Activated CD4-positive, alpha-beta T cell treated with anti-CD3 and anti-CD28 coated beads, Interleukin-2, amount 10 ng/mL, durations not matched to agents 7 days and 5 days (primary cell): ENCODE measurements at regions not wholly inside any gene's neighbourhood (a gene's known extent, or its start where the extent isn't known, plus 50 kb on each side); places are given as distances from the start of the nearest gene placed in this dataset.

Source experiments
- CTCF ChIA-PET: fragments of 350-600 bp; sonication (Branson Sonifier 250); formaldehyde crosslinking; loops from one replicate; lab custom pipeline; 2021; ENCODE audit warnings: antibody characterized with exemption; lab: Charles Lee
- POLR2A ChIA-PET: fragments of 350-600 bp; sonication (Branson Sonifier 250); formaldehyde crosslinking; loops from one replicate; lab custom pipeline; 2021; ENCODE audit warnings: antibody characterized with exemption; lab: Charles Lee
- DNase-seq: peaks from one replicate; pipeline ENCODE4 v3.0.0-alpha.2; 2020
- H3K27ac Mint-ChIP-seq: one replicate; pipeline ENCODE4 v1.8.0; 2021; ENCODE audit warnings: mild to moderate bottlenecking, moderate library complexity, mixed read lengths
- H3K27me3 Mint-ChIP-seq: one replicate; pipeline ENCODE4 v1.8.0; 2021; ENCODE audit warnings: mixed read lengths
- H3K36me3 Mint-ChIP-seq: one replicate; pipeline ENCODE4 v1.8.0; 2021; ENCODE audit warnings: low read depth, mixed read lengths
- H3K4me1 Mint-ChIP-seq: one replicate; pipeline ENCODE4 v1.8.0; 2021; ENCODE audit warnings: mixed read lengths
- H3K4me3 Mint-ChIP-seq: one replicate; pipeline ENCODE4 v1.8.0; 2021; ENCODE audit warnings: mild to moderate bottlenecking, moderate library complexity, mixed read lengths
- H3K9me3 Mint-ChIP-seq: one replicate; pipeline ENCODE4 v1.8.0; 2021; ENCODE audit warnings: mixed read lengths

DNA sequence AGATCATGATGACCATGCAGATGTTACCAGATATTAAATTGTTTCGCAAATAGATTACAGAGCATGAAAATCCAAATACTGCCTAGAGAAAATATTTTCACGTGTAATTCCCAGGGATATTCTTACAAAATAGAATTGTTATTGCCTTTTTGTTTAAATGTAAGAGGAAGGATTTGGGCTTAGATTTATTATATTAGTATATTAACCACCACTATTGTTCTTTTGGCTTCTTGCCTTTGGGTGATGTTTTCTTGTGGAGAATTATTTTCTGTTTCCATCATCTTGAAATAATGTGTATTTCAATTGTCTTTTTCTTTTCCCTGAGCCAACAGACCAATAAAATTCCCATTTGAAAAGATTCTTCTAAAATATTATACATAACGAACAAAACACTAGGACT is 109.7 kb upstream of the NUDT7 start:
- Mint-ChIP-seq H3K27me3 (peaks cover 1% of the 10 kb centered on the region), H3K36me3 (no peaks in the 10 kb centered on the region), H3K9me3 (no peaks in the 10 kb centered on the region), H3K27ac (no peak overlapping the region), H3K4me1 (no peaks in the 10 kb centered on the region), H3K4me3 (no peak overlapping the region)
- ChIA-PET POLR2A (no interaction called here), CTCF (no interaction called here)
- DNase-seq = no peak

DNA sequence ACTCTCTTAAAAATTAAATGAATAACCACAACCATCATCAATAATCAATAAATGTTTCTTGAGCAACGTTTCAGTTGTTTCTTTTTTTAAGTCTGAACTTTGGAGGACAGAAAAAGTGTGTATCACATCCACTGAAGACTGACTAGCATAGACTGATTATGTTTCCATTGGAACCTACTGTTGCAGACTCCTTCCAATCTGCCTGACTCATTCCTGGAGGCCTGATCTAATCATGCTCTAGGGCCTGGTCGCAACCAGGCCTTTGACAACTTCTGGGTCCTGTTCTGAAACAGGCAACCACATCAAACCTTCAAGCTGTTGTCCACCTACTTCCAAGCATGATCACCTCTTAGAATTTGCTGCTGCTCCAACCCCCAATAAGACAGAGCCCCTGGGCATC is 109.2 kb upstream of the NUDT7 start:
- no peaks in the 10 kb centered on the region for H3K4me1 Mint-ChIP-seq
- no peaks in the 10 kb centered on the region for H3K36me3 Mint-ChIP-seq
- ChIA-PET POLR2A (no interaction called here), CTCF (no interaction called here)
- peaks cover 1% of the 10 kb centered on the region for H3K27me3 Mint-ChIP-seq
- DNase-seq = no peak
- H3K4me3 Mint-ChIP-seq = no peak overlapping the region
- H3K9me3 Mint-ChIP-seq = no peaks in the 10 kb centered on the region
- no peak overlapping the region for H3K27ac Mint-ChIP-seq

DNA sequence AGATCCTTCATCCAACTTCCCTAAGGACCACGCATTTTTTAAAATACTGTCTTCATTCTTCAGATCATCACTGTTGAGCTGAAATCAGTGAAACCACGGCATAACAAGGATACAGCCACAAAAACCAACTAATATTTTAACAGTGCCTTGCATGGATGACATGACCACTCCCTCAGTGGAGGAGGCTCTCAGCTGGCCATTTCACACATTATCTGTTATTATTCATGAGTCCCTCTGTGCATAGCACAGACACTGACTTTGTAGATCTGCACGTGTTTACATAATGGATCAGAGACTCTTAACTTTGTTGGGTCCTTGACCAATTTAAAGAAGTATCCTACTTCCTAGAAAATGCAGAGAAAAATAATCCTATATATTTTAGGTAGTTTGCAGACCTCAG is 104.8 kb upstream of the NUDT7 start:
- no peak overlapping the region for H3K27ac Mint-ChIP-seq
- no peaks in the 10 kb centered on the region for H3K36me3 Mint-ChIP-seq
- H3K4me1 Mint-ChIP-seq = no peaks in the 10 kb centered on the region
- DNase-seq = no peak
- H3K4me3 Mint-ChIP-seq = no peak overlapping the region
- ChIA-PET POLR2A (no interaction called here), CTCF (no interaction called here)
- H3K9me3 Mint-ChIP-seq = no peaks in the 10 kb centered on the region
- H3K27me3 Mint-ChIP-seq = no peaks in the 10 kb centered on the region

DNA sequence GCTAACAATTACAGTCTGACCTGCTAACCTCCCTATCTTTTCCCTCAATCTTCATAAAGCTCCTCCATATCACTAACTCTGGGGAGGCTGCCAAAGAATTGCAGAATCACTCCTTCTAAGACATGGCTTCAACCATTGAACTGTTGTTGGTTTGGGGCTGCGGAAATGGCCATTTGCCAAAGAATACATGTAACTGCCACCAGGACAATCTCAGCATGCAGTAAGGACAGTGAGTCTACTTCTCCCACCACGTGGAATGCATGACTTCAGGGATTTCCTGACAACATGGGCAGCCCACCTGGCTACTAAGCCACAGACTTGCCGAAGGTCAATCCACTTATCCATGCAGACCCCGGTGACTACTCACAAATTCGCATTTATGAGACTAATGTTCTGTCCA is 104.3 kb upstream of the NUDT7 start:
- H3K36me3 Mint-ChIP-seq = no peaks in the 10 kb centered on the region
- no peaks in the 10 kb centered on the region for H3K9me3 Mint-ChIP-seq
- ChIA-PET POLR2A (no interaction called here), CTCF (no interaction called here)
- H3K27ac Mint-ChIP-seq = no peak overlapping the region
- no peak overlapping the region for H3K4me3 Mint-ChIP-seq
- no peaks in the 10 kb centered on the region for H3K4me1 Mint-ChIP-seq
- no peaks in the 10 kb centered on the region for H3K27me3 Mint-ChIP-seq
- DNase-seq = no peak

DNA sequence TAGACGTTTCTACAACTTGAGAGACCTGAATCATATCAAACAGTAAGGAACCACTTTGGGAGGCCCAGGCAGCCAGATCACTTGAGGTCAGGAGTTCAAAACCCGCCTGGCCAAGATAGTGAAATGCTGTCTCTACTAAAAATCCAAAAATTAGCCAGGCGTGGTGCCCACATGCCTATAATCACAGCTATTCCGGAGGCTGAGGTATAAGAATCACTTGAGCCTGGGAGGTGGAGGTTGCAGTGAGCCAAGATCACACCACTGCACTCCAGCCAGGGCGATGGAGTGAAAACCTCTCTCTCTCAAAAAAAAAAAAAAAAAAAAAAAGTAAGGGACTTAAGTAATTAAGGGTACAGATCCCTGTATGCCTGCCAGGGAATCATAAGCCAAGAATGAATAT is 103.4 kb upstream of the NUDT7 start:
- ChIA-PET CTCF (no interaction called here), POLR2A (no interaction called here)
- no peak overlapping the region for H3K4me3 Mint-ChIP-seq
- DNase-seq = no peak
- H3K27me3 Mint-ChIP-seq = no peaks in the 10 kb centered on the region
- H3K27ac Mint-ChIP-seq = no peak overlapping the region
- H3K36me3 Mint-ChIP-seq = no peaks in the 10 kb centered on the region
- no peaks in the 10 kb centered on the region for H3K9me3 Mint-ChIP-seq
- H3K4me1 Mint-ChIP-seq = no peaks in the 10 kb centered on the region

DNA sequence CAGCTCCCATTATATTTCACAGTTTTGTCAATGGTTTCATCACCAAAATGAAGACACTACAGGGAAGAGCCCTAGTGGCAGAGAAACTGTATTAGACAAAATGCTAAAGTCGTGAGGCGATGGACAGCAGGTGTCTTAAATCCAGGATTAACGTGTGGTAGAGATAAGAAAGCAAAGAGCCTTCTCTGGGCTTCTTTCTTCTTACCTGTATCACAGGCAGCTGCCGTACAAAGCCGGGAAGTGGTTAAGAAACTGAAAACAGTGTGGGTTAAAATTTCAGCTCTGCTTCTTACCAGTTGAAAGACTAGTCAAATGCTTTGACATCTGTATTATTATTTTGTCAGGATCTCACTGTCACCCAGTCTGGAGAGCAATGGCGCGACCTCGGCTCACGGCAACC is 98.2 kb upstream of the NUDT7 start:
- DNase-seq = no peak
- Mint-ChIP-seq H3K27me3 (no peaks in the 10 kb centered on the region), H3K4me3 (no peak overlapping the region), H3K4me1 (no peaks in the 10 kb centered on the region), H3K36me3 (no peaks in the 10 kb centered on the region), H3K27ac (no peak overlapping the region), H3K9me3 (no peaks in the 10 kb centered on the region)
- ChIA-PET POLR2A (no interaction called here), CTCF (interaction anchor here (0.6 kb wide), 1 partner anchor 202 kb away, joined by 3 read pairs; no protein-coding TSS in a partner anchor)

DNA sequence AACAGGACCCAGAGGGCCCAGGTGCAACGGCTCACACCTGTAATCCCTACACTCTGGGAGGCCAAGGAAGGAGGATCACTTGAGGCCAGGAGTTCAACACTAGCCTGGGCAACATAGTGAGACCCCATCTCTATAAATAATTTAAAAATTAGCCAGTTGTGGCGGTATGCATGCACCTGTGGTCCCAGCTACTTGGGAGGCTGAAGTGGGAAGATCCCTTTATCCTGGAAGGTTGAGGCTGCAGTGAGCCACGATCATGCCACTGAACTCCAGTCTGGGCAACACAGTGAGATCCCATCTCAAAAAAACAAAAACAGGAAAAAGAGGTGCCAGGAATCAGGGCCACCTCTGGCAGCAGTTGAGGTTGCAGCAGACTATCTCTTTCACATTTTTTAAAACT is 85.7 kb upstream of the NUDT7 start:
- Mint-ChIP-seq H3K4me1 (no peaks in the 10 kb centered on the region), H3K4me3 (no peak overlapping the region), H3K27me3 (peaks cover 2% of the 10 kb centered on the region), H3K36me3 (no peaks in the 10 kb centered on the region), H3K9me3 (no peaks in the 10 kb centered on the region), H3K27ac (no peak overlapping the region)
- ChIA-PET POLR2A (no interaction called here), CTCF (no interaction called here)
- DNase-seq = no peak

DNA sequence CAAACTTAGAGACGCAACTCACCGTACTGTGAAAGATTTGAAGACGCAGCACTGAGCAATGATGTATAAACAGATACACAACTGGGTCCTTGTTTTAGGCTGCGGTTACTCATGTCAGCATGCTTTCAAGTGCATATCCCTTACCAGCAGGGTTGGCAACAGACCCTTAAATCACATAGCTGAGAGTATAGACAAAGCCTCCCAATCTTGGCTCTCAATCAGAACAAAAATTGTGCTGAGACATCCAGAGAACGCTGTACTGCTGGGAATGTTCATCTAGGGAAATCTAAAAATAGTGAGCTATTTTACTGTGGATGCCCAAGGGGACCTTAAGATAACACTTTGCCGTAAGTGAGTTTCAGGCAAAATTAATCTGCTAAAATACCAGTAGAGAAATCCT is 84.4 kb upstream of the NUDT7 start:
- Mint-ChIP-seq H3K36me3 (no peaks in the 10 kb centered on the region), H3K4me3 (no peak overlapping the region), H3K4me1 (no peaks in the 10 kb centered on the region)

DNA sequence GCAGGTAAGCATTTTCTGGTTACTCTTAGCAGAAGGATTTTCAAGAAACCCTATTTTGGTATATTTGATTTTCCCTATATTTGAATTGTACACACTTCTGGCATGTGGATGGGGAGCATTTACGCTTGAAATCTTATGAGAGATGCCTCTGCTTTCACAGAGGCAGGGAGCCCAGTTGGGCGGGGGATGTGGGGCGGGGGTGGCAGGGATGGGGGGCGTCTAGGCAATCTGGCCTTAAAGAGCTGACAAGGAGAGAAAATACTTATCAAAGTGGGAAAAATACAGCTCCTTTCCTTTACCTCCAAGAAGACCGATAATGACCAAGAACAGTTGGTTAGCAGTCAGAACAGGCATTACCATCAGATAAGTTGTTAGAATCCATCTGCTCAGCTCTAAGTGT is 79.1 kb upstream of the NUDT7 start:
- POLR2A ChIA-PET = no interaction called here
- Mint-ChIP-seq H3K27ac (no peak overlapping the region), H3K9me3 (no peaks in the 10 kb centered on the region), H3K4me3 (no peak overlapping the region), H3K4me1 (no peaks in the 10 kb centered on the region), H3K27me3 (no peaks in the 10 kb centered on the region), H3K36me3 (no peaks in the 10 kb centered on the region)
- CTCF ChIA-PET = no interaction called here
- no peak for DNase-seq

More for the DNA sequence above, 84.4 kb upstream of the NUDT7 start:
- peaks cover 2% of the 10 kb centered on the region for H3K27me3 Mint-ChIP-seq
- DNase-seq = no peak
- CTCF ChIA-PET = no interaction called here
- no peak overlapping the region for H3K27ac Mint-ChIP-seq
- H3K9me3 Mint-ChIP-seq = no peaks in the 10 kb centered on the region
- POLR2A ChIA-PET = no interaction called here

DNA sequence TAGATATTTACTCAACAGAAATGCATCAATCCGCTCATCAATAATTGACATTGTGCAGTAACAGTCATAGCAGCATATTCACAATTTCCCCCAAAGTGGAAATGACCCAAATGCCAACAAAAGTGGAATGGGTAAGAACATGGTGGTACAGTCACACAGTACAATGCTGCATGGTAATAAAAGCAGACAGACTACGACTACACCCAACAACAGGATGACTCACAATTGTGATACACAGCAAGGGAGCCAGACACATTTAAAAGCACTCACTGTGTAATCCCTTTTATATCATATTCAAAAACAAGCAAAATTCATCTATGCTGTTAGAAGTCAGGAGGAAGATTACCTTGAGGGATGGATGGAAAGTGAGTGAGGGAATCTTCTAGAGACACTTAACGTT is 76.5 kb upstream of the NUDT7 start:
- CTCF ChIA-PET = no interaction called here
- no peaks in the 10 kb centered on the region for H3K4me1 Mint-ChIP-seq
- H3K36me3 Mint-ChIP-seq = no peaks in the 10 kb centered on the region
- POLR2A ChIA-PET = no interaction called here
- H3K9me3 Mint-ChIP-seq = no peaks in the 10 kb centered on the region
- no peaks in the 10 kb centered on the region for H3K27me3 Mint-ChIP-seq
- no peak for DNase-seq
- no peak overlapping the region for H3K4me3 Mint-ChIP-seq
- no peak overlapping the region for H3K27ac Mint-ChIP-seq

DNA sequence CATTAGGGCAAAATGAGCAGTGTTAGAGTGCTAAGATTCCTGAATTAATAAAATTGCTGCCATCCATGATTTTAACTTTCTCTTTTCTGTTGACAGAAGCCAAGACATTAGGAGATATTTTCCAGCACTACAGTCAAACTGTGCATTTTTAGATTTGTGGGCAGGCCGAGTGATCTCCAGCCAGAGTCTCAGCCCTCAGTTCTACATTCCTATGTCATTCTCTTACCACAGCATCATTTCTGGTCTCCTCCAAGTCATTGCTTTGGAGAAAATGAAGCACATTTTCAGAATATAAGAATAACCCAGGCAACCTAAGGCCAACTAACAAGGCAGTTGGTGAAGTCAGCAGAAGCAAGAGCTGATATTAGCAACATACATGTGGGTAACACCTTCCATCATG is 74.6 kb upstream of the NUDT7 start:
- ChIA-PET POLR2A (no interaction called here), CTCF (no interaction called here)
- Mint-ChIP-seq H3K27ac (no peak overlapping the region), H3K9me3 (no peaks in the 10 kb centered on the region), H3K4me3 (no peak overlapping the region), H3K4me1 (no peaks in the 10 kb centered on the region), H3K27me3 (no peaks in the 10 kb centered on the region), H3K36me3 (no peaks in the 10 kb centered on the region)
- no peak for DNase-seq

DNA sequence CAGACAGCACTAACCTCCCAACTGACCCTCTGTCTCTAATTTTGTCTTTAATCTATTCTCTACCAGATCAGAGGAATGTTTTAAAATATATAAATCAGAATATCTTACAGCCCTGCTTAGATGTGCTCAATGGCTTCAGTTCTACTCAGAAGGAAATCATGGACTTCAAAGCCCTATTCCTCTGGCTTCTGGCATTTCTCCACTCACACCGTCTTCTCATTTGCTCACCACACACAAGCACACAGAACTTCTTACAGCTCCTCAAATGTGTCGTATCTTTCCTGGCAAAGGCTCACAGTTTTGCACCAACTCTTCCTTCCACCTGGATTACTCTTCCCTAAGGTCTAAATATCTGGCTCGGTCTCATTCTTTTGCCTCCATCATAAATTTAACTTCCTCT is 71.6 kb upstream of the NUDT7 start:
- Mint-ChIP-seq H3K4me1 (no peaks in the 10 kb centered on the region), H3K27me3 (peaks cover 3% of the 10 kb centered on the region), H3K4me3 (no peak overlapping the region), H3K9me3 (no peaks in the 10 kb centered on the region), H3K27ac (no peak overlapping the region), H3K36me3 (no peaks in the 10 kb centered on the region)
- ChIA-PET CTCF (no interaction called here), POLR2A (no interaction called here)
- no peak for DNase-seq

DNA sequence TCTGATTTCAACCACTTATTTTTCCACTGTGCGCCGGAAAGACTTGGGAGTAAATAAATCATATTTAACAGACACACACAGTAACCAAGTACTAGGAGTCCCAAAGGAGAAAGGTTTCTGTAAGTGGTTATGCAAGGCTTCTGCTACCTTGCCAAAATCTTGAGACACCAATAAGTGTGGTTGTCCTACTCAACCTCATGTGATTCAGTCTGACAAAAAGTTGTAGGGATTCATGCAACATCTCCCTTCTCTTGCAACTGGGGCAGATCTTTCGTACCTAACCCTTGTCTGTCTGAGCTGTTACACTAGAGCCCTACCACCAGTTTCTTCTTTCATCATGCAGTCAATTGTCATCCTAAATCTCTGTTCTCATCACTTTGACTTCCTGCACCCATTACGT is 69.9 kb upstream of the NUDT7 start:
- no peaks in the 10 kb centered on the region for H3K4me1 Mint-ChIP-seq
- CTCF ChIA-PET = interaction anchor here (1.2 kb wide), 1 partner anchor 13 kb away, joined by 3 read pairs; no protein-coding TSS in a partner anchor
- H3K9me3 Mint-ChIP-seq = no peaks in the 10 kb centered on the region
- H3K36me3 Mint-ChIP-seq = no peaks in the 10 kb centered on the region
- POLR2A ChIA-PET = no interaction called here
- DNase-seq = no peak
- no peak overlapping the region for H3K4me3 Mint-ChIP-seq
- no peak overlapping the region for H3K27ac Mint-ChIP-seq
- peaks cover 3% of the 10 kb centered on the region for H3K27me3 Mint-ChIP-seq

DNA sequence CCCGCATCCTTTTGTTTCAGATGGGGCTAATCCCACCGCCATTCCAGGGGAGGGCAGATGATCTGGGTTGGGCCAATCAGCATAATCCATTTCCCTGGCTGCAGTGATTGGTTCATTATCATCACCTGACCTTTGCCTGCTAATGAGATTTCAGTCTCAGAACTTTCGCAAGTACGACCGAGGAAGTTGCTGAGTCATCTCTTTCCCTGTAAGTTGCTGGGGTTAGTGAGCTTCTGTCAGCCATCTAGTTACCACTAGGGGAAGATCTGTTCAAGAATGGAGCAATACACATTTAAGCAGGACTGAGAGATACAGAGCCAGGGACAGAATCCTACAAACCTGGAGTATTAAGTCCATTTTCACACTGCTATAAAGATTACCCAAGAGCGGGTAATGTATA is 65.3 kb upstream of the NUDT7 start:
- H3K4me1 Mint-ChIP-seq = no peaks in the 10 kb centered on the region
- ChIA-PET POLR2A (no interaction called here), CTCF (interaction anchor here (0.7 kb wide), 1 partner anchor 9 kb away, joined by 3 read pairs; no protein-coding TSS in a partner anchor)
- H3K36me3 Mint-ChIP-seq = no peaks in the 10 kb centered on the region
- no peak overlapping the region for H3K27ac Mint-ChIP-seq
- H3K4me3 Mint-ChIP-seq = no peak overlapping the region
- H3K9me3 Mint-ChIP-seq = no peaks in the 10 kb centered on the region
- peaks cover 3% of the 10 kb centered on the region for H3K27me3 Mint-ChIP-seq
- no peak for DNase-seq
